GM23248 (cell line): ENCODE measurements at regions not wholly inside any gene's neighbourhood (a gene's known extent, or its start where the extent isn't known, plus 50 kb on each side); places are given as distances from the start of the nearest gene placed in this dataset.

Experiments
- EZH2 ChIP-seq: fragments of 200-600 bp; sonication (generic); IDR thresholded peaks from 2 replicates; pipeline ENCODE4 v1.6.1; 2018; ENCODE audit warnings: antibody characterized with exemption, mild to moderate bottlenecking; ENCODE audit not compliant: insufficient read depth, poor library complexity, severe bottlenecking
- EZH2phosphoT487 ChIP-seq: fragments of 200-600 bp; sonication (generic); IDR thresholded peaks from 2 replicates; pipeline ENCODE4 v1.6.1; 2018; ENCODE audit warnings: antibody characterized with exemption, moderate library complexity, mild to moderate bottlenecking, low read depth; ENCODE audit not compliant: insufficient read depth

- no peak for TF ChIP-seq EZH2
- TF ChIP-seq EZH2phosphoT487 = no peak
Observed at GRCh38 chr15:81506071-81506470, 132.1 kb upstream of the TMC3 start.
